SU-DHL-6 (cell line): ENCODE measurements at regions not wholly inside any gene's neighbourhood (a gene's known extent, or its start where the extent isn't known, plus 50 kb on each side); places are given as distances from the start of the nearest gene placed in this dataset.

ENCODE experiments used
- H2AFZ ChIP-seq: fragments of 200-600 bp; sonication (generic); 2 replicates; pipeline ENCODE4 v1.6.1; 2014; ENCODE audit warnings: low read depth, mild to moderate bottlenecking, moderate library complexity, mixed read lengths, antibody characterized with exemption, low read length; ENCODE audit not compliant: severe bottlenecking
- H3F3A ChIP-seq: fragments of 200-600 bp; shearing (Covaris generic); 2 replicates; pipeline ENCODE4 v1.6.0; 2016; ENCODE audit warnings: antibody characterized with exemption, mild to moderate bottlenecking; ENCODE audit not compliant: insufficient read depth
- H3K27ac ChIP-seq: fragments of 200-600 bp; sonication (generic); 2 replicates; pipeline ENCODE4 v1.5.1; 2016; ENCODE audit warnings: low read depth, mild to moderate bottlenecking, low read length, moderate library complexity, mixed read lengths
- H3K27me3 ChIP-seq: fragments of 200-600 bp; sonication (generic), shearing (Covaris generic); 2 replicates; pipeline ENCODE4 v1.6.0; 2014; ENCODE audit warnings: mild to moderate bottlenecking, low read length
- H3K36me3 ChIP-seq: fragments of 200-600 bp; sonication (generic); 2 replicates; pipeline ENCODE4 v1.6.1; 2014; ENCODE audit warnings: mild to moderate bottlenecking, low read length, mixed read lengths
- H3K4me2 ChIP-seq: fragments of 300-600, 200-600 bp; shearing (Covaris generic), sonication (generic); 2 replicates; pipeline ENCODE4 v1.6.0; 2014; ENCODE audit warnings: low read length, low read depth, mild to moderate bottlenecking; ENCODE audit not compliant: poor library complexity, severe bottlenecking
- H3K4me3 ChIP-seq: fragments of 200-600 bp; sonication (generic); 2 replicates; pipeline ENCODE4 v1.5.1; 2014; ENCODE audit warnings: antibody characterized with exemption, low read length, mild to moderate bottlenecking, mixed read lengths; ENCODE audit not compliant: insufficient read depth, poor library complexity, severe bottlenecking
- H3K79me2 ChIP-seq: fragments of 200-600 bp; sonication (generic); 2 replicates; pipeline ENCODE4 v1.6.1; 2014; ENCODE audit warnings: mild to moderate bottlenecking, low read length, moderate library complexity; ENCODE audit not compliant: insufficient read depth
- H3K9ac ChIP-seq: fragments of 200-600 bp; sonication (generic); 2 replicates; pipeline ENCODE4 v1.7.0; 2014; ENCODE audit warnings: mild to moderate bottlenecking, low read length
- H3K9me2 ChIP-seq: fragments of 200-600 bp; sonication (generic); replicated peaks from 2 replicates; pipeline ENCODE4 v1.6.1; 2014; ENCODE audit warnings: low read length; ENCODE audit not compliant: insufficient read depth
- H3K9me3 ChIP-seq: fragments of 200-600 bp; sonication (generic); 2 replicates; pipeline ENCODE4 v1.6.1; 2014; ENCODE audit warnings: low read length, mixed read lengths; ENCODE audit not compliant: insufficient read depth
- H4K20me1 ChIP-seq: fragments of 200-600 bp; sonication (generic); 2 replicates; pipeline ENCODE4 v1.6.1; 2014; ENCODE audit warnings: low read depth, mild to moderate bottlenecking, antibody characterized with exemption, low read length, moderate library complexity, mixed read lengths
- EZH2phosphoT487 ChIP-seq: fragments of 200-600 bp; sonication (generic), shearing (Covaris generic); conservative IDR thresholded peaks from 2 replicates; pipeline ENCODE4 v1.6.1; 2018; ENCODE audit warnings: mild to moderate bottlenecking, antibody characterized with exemption, low read length, moderate library complexity, mixed read lengths
- TF ChIP-seq, protein P1 (sequence below): fragments of 200-600 bp; sonication (generic); IDR thresholded peaks from one replicate; pipeline ENCODE4 v1.5.1; 2017; ENCODE audit warnings: antibody characterized with exemption, mild to moderate bottlenecking, low read length, moderate library complexity; ENCODE audit not compliant: insufficient read depth, poor library complexity, severe bottlenecking

DNA sequence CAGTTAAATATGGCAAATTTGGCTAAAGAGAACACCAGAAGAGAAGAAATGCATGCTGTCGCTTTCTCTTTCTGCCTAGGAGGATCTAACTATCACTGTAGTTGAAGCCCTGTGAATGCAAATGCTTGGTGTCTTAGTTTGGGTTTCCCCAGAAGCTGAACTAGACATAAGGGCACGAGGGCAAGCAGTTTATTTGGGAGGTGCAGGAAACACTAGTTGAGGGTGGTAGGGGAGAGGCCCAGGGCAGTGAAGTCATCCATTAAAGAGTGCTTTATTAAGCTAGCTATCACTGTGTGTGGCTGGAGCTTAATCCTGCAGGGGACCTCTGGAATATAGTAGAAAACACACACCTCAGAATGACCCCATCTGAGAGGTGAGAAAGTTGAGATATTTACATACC is 639.8 kb upstream of the ZEB2 start:
- Histone ChIP-seq H3K4me3 (no peak overlapping the region), H2AFZ (no peak overlapping the region), H3K79me2 (no peaks in the 10 kb centered on the region), H3K4me2 (no peak overlapping the region), H3K27ac (no peak overlapping the region), H3K36me3 (no peaks in the 10 kb centered on the region), H3K9me2 (no peaks in the 10 kb centered on the region), H3K9me3 (no peaks in the 10 kb centered on the region), H3K27me3 (no peaks in the 10 kb centered on the region), H3F3A (no peaks in the 10 kb centered on the region), H3K9ac (no peak overlapping the region), H4K20me1 (no peaks in the 10 kb centered on the region)
- no peak for TF ChIP-seq EZH2phosphoT487
- TF ChIP-seq, protein P1, sequence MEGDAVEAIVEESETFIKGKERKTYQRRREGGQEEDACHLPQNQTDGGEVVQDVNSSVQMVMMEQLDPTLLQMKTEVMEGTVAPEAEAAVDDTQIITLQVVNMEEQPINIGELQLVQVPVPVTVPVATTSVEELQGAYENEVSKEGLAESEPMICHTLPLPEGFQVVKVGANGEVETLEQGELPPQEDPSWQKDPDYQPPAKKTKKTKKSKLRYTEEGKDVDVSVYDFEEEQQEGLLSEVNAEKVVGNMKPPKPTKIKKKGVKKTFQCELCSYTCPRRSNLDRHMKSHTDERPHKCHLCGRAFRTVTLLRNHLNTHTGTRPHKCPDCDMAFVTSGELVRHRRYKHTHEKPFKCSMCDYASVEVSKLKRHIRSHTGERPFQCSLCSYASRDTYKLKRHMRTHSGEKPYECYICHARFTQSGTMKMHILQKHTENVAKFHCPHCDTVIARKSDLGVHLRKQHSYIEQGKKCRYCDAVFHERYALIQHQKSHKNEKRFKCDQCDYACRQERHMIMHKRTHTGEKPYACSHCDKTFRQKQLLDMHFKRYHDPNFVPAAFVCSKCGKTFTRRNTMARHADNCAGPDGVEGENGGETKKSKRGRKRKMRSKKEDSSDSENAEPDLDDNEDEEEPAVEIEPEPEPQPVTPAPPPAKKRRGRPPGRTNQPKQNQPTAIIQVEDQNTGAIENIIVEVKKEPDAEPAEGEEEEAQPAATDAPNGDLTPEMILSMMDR = no peak

DNA sequence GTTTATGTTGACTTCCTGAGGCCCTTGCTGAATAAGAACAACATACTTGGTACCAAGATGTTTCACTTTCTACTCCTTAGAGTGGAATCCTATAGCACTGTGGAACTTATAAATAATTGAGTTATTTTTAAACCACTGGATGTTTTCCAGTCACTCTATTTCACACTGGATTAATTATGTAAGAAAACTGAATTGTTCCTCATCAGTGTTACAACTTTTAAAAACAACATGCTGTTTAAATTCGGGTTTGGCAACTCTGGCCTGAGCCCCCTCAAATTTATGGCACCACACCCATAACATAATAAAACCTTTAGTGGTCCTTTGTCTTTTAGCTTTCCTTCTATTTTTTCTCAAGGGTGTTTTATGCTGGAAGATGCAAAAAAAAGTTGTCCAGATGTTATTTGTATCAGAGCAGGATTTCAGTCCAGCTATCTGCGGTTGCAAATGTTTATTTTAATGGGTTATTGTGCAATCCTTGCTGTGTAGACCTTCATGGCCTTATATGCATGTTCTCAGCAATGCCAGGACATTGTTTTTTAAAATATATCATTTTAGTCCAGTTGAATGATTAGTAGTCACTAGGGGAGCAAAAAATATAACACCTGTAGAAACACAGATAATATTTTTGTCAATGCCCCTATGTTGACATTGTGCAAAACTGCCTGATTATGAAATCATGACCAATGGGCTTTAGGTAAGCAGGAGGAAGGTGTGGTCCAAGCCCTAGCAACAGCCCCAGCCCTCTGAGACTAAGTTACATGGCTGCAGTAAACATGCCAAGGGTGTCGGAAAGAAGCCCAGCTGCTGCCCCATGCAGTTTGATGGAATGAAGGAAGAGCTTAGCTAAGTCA is 638.0 kb upstream of the ZEB2 start:
- Histone ChIP-seq H3K9me2 (no peaks in the 10 kb centered on the region), H3K9me3 (no peaks in the 10 kb centered on the region), H3F3A (no peaks in the 10 kb centered on the region), H3K4me2 (no peak overlapping the region), H3K27me3 (no peaks in the 10 kb centered on the region), H3K36me3 (no peaks in the 10 kb centered on the region), H3K4me3 (no peak overlapping the region), H3K9ac (no peak overlapping the region), H2AFZ (no peak overlapping the region), H3K27ac (no peak overlapping the region), H4K20me1 (no peaks in the 10 kb centered on the region), H3K79me2 (no peaks in the 10 kb centered on the region)
- no peak for TF ChIP-seq EZH2phosphoT487
- TF ChIP-seq, protein P1 = no peak

DNA sequence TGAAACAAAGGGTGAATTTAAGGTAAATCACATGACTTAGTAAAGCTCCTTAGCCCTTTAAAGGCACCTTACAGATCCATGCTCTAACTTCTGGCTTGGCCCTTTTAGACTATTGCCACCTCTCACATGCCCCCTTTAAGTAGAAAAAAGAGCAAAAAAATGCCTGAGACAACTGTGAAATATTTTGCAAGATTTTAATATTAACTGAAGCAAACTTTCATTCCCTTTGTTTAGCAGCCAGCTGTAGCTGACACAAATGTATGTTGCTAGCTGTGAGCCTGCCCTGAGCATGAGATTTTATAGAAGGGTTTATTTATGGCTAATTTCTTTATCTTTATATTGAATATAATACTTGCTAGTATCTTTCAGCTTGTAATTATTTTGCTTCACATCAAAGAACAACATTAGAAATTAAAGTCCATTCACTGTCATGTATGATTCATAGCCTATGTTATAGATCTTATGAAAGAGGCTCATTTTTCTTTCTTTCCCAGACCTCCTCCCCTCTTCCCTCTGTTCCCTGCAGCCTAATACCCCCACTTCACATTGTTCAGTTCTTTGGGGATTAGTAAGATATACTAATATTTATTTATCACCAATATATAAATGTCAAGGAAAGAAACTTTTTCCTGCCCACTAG is 637.2 kb upstream of the ZEB2 start:
- Histone ChIP-seq H3K4me3 (no peak overlapping the region), H3K36me3 (no peaks in the 10 kb centered on the region), H3K9me3 (no peaks in the 10 kb centered on the region), H3F3A (no peaks in the 10 kb centered on the region), H3K4me2 (no peak overlapping the region), H3K9ac (no peak overlapping the region), H3K9me2 (no peaks in the 10 kb centered on the region), H2AFZ (no peak overlapping the region), H4K20me1 (no peaks in the 10 kb centered on the region), H3K27ac (no peak overlapping the region), H3K27me3 (no peaks in the 10 kb centered on the region), H3K79me2 (no peaks in the 10 kb centered on the region)
- TF ChIP-seq, protein P1 = no peak
- TF ChIP-seq EZH2phosphoT487 = no peak
